ENCODE measurements at regions not wholly inside any gene's neighbourhood (a gene's known extent, or its start where the extent isn't known, plus 50 kb on each side); places are given as distances from the start of the nearest gene placed in this dataset.

DNA sequence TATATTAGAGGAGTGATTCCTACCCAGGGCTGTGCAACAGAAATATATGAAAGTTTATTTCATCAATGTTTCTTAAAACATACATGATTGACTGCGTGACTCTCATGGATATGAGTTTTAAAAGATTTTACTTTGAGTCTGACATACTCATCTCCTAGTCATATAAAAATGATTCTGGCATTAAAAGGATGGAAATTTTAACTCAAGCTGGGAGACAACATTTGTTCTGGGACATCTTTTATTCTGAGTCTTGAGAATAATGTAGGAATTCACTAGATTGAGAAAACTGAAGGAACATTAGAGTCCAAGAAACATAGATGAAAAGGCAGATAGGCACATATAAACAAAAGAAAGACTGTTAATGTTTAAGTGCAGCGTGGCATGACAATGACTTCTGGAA is 649.6 kb downstream of the SPRY1 start:
- TF ChIP-seq ZNF274 (IDR thresholded peaks at IDR 0.05; ENCODE audit: low read depth, low read length): no peak
- TF ChIP-seq SUZ12 (IDR thresholded peaks at IDR 0.05; ENCODE audit: extremely low read depth, insufficient read depth, insufficient read length): no peak
- no peak for TF ChIP-seq YY1 (IDR thresholded peaks at IDR 0.05; ENCODE audit: insufficient read depth, insufficient read length)
- DNase-seq (ENCODE audit: low read depth, low spot score): no peak
- Histone ChIP-seq H3K9ac (ENCODE audit: insufficient read length, low read depth) (no peak overlapping the region), H3K27me3 (ENCODE audit: insufficient read depth, insufficient read length) (no peaks in the 10 kb centered on the region), H3K4me1 (ENCODE audit: insufficient read depth, insufficient read length) (no peaks in the 10 kb centered on the region), H3K9me3 (ENCODE audit: insufficient read depth, low read length) (no peaks in the 10 kb centered on the region), H3K4me3 (ENCODE audit: insufficient read length, low read depth) (no peak overlapping the region), H3K36me3 (ENCODE audit: insufficient read depth, insufficient read length, low read length) (no peaks in the 10 kb centered on the region)

DNA sequence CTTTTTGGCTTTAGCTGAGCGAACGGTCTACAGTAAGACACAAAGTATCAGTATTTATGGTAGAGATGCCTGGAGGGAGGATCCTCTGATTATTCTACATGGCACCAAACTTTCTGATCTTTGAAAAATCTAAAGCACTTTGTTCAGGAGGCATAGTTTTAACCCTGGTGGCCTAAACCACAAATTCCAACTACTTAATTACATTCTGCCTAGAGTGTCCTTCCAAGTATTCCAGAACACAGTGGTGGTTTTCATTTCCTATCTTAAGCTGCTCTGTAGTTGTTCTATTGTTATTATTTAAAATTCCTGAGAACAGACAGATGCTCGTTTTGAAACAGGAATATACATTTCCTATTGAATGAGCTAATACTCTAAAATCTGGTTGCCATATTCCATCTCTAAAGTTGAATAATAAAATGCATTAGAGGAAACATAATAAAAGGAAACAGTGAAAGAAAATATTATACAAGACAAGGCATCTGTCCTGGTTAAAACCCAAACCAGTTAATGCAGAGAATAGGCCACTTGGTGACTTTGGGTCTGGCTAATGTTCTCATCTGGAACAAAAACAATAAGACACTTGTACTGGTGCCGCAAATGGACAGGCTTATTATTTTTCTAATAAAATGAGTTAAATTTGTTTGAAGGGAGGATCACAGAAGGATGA is 657.4 kb downstream of the SPRY1 start:
- Histone ChIP-seq H3K4me1 (ENCODE audit: insufficient read depth, insufficient read length) (no peaks in the 10 kb centered on the region), H3K36me3 (ENCODE audit: insufficient read depth, insufficient read length, low read length) (no peaks in the 10 kb centered on the region), H3K27me3 (ENCODE audit: insufficient read depth, insufficient read length) (no peaks in the 10 kb centered on the region), H3K9me3 (ENCODE audit: insufficient read depth, low read length) (no peaks in the 10 kb centered on the region), H3K9ac (ENCODE audit: insufficient read length, low read depth) (no peak overlapping the region), H3K4me3 (ENCODE audit: insufficient read length, low read depth) (no peak overlapping the region)
- TF ChIP-seq YY1 (IDR thresholded peaks at IDR 0.05; ENCODE audit: insufficient read depth, insufficient read length) (no peak), SUZ12 (IDR thresholded peaks at IDR 0.05; ENCODE audit: extremely low read depth, insufficient read depth, insufficient read length) (no peak), ZNF274 (IDR thresholded peaks at IDR 0.05; ENCODE audit: low read depth, low read length) (no peak)
- no peak for DNase-seq (ENCODE audit: low read depth, low spot score)

DNA sequence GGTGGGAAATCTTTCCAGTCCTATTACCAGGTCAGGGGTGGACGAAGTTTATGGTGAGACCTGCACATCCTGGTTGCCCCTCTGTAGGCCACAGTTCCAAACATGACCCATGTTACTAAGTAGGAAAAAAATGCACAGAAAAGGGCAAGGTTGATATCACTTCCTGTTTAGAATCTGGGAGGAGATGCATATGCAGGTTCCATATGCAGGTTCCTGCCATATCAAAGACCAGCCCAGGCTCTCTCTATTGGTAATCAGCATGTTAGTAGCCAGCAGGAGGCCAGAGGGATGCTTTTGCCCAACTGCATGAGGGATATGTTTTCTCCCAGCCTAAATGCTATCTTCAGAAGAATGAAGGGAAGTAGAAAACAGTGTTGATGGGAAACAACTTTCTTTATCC is 657.2 kb downstream of the ANKRD50 start:
- no peaks in the 10 kb centered on the region for H3K27me3 ChIP-seq (ENCODE audit: insufficient read depth, insufficient read length)
- DNase-seq (ENCODE audit: low read depth, low spot score): no peak
- no peaks in the 10 kb centered on the region for H3K9me3 ChIP-seq (ENCODE audit: insufficient read depth, low read length)
- H3K4me3 ChIP-seq (ENCODE audit: insufficient read length, low read depth): no peak overlapping the region
- H3K4me1 ChIP-seq (ENCODE audit: insufficient read depth, insufficient read length): no peaks in the 10 kb centered on the region
- H3K9ac ChIP-seq (ENCODE audit: insufficient read length, low read depth): no peak overlapping the region
- no peak for TF ChIP-seq YY1 (IDR thresholded peaks at IDR 0.05; ENCODE audit: insufficient read depth, insufficient read length)
- TF ChIP-seq SUZ12 (IDR thresholded peaks at IDR 0.05; ENCODE audit: extremely low read depth, insufficient read depth, insufficient read length): no peak
- no peak for TF ChIP-seq ZNF274 (IDR thresholded peaks at IDR 0.05; ENCODE audit: low read depth, low read length)
- no peaks in the 10 kb centered on the region for H3K36me3 ChIP-seq (ENCODE audit: insufficient read depth, insufficient read length, low read length)

DNA sequence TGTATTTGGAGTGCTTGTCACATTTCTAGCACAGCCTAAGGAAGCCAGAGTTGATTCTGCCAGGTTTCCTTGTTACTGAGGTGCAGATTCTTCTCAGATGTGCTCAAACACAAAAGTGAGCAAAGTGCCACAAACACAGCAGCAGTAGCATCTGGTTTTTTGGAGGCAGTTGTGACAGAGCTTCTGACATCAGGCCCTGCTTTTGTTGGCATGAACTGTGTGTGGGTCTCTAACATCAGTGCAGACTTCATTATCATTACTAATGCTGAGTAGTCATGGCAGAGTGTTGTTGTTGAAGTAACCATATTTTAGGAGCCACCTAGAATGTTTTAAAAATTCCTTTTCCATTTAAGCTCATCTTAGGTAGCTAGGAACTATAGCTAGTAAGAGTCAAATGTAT is 656.6 kb downstream of the ANKRD50 start:
- DNase-seq (ENCODE audit: low read depth, low spot score): no peak
- no peak for TF ChIP-seq ZNF274 (IDR thresholded peaks at IDR 0.05; ENCODE audit: low read depth, low read length)
- no peak for TF ChIP-seq SUZ12 (IDR thresholded peaks at IDR 0.05; ENCODE audit: extremely low read depth, insufficient read depth, insufficient read length)
- no peak for TF ChIP-seq YY1 (IDR thresholded peaks at IDR 0.05; ENCODE audit: insufficient read depth, insufficient read length)
- Histone ChIP-seq H3K4me3 (ENCODE audit: insufficient read length, low read depth) (no peak overlapping the region), H3K9me3 (ENCODE audit: insufficient read depth, low read length) (no peaks in the 10 kb centered on the region), H3K9ac (ENCODE audit: insufficient read length, low read depth) (no peak overlapping the region), H3K27me3 (ENCODE audit: insufficient read depth, insufficient read length) (no peaks in the 10 kb centered on the region), H3K4me1 (ENCODE audit: insufficient read depth, insufficient read length) (no peaks in the 10 kb centered on the region), H3K36me3 (ENCODE audit: insufficient read depth, insufficient read length, low read length) (no peaks in the 10 kb centered on the region)

DNA sequence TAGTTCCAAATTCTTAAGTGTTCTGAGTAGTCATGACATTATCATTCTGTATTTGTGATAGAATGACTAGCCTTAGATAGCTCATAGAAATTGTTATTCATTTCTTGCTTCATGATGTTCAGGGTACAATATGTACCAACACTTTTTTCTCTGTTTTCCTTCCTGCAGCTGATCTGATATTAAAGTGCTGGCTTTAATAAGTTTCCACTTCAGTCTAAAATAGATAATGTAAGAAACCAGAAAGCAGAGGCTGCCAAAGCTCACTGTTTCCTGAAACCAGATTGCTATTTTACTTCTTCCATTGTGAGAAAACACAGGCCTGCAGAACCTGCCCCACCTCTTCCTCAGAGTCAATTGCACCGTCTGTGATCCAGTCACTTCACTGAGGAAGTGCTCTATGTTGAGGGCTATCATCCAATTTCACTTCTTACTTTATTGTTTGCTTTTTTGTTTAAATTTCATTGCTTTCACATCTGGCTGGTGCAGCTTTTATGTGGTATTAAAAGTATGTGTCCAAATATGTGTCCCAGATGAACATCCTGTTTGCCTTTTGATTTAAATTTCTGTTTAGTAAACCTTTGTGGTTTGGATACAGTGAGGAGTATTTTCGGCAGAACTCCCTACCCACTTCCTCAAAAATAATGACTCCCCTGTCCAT is 652.1 kb downstream of the ANKRD50 start:
- no peaks in the 10 kb centered on the region for H3K27me3 ChIP-seq (ENCODE audit: insufficient read depth, insufficient read length)
- no peaks in the 10 kb centered on the region for H3K36me3 ChIP-seq (ENCODE audit: insufficient read depth, insufficient read length, low read length)
- H3K9ac ChIP-seq (ENCODE audit: insufficient read length, low read depth): no peak overlapping the region
- no peaks in the 10 kb centered on the region for H3K9me3 ChIP-seq (ENCODE audit: insufficient read depth, low read length)
- TF ChIP-seq SUZ12 (IDR thresholded peaks at IDR 0.05; ENCODE audit: extremely low read depth, insufficient read depth, insufficient read length) (no peak), YY1 (IDR thresholded peaks at IDR 0.05; ENCODE audit: insufficient read depth, insufficient read length) (no peak), ZNF274 (IDR thresholded peaks at IDR 0.05; ENCODE audit: low read depth, low read length) (no peak)
- no peak overlapping the region for H3K4me3 ChIP-seq (ENCODE audit: insufficient read length, low read depth)
- H3K4me1 ChIP-seq (ENCODE audit: insufficient read depth, insufficient read length): no peaks in the 10 kb centered on the region
- DNase-seq (ENCODE audit: low read depth, low spot score): no peak

DNA sequence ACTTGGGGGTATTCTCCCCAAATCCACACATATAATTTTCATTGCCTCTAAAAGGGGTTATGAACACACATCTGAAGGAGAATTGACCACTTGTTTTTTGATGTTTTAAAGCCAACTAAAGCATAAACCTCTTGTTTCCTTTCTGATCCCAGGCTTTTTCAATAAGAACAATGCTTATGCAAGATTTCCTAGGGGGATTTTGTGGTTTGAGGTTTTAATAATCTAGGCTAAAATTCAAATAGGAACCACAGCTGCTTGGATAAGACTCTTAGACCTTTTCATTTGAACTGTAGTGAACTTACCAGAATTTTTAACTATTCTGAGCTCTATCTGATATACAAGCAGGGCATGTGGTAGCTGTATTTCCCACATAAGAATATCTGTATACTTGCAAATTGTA is 651.1 kb downstream of the ANKRD50 start:
- no peak for TF ChIP-seq ZNF274 (IDR thresholded peaks at IDR 0.05; ENCODE audit: low read depth, low read length)
- TF ChIP-seq YY1 (IDR thresholded peaks at IDR 0.05; ENCODE audit: insufficient read depth, insufficient read length): no peak
- TF ChIP-seq SUZ12 (IDR thresholded peaks at IDR 0.05; ENCODE audit: extremely low read depth, insufficient read depth, insufficient read length): no peak
- Histone ChIP-seq H3K4me3 (ENCODE audit: insufficient read length, low read depth) (no peak overlapping the region), H3K27me3 (ENCODE audit: insufficient read depth, insufficient read length) (no peaks in the 10 kb centered on the region), H3K36me3 (ENCODE audit: insufficient read depth, insufficient read length, low read length) (no peaks in the 10 kb centered on the region), H3K4me1 (ENCODE audit: insufficient read depth, insufficient read length) (no peaks in the 10 kb centered on the region), H3K9ac (ENCODE audit: insufficient read length, low read depth) (no peak overlapping the region), H3K9me3 (ENCODE audit: insufficient read depth, low read length) (no peaks in the 10 kb centered on the region)
- DNase-seq (ENCODE audit: low read depth, low spot score): no peak

DNA sequence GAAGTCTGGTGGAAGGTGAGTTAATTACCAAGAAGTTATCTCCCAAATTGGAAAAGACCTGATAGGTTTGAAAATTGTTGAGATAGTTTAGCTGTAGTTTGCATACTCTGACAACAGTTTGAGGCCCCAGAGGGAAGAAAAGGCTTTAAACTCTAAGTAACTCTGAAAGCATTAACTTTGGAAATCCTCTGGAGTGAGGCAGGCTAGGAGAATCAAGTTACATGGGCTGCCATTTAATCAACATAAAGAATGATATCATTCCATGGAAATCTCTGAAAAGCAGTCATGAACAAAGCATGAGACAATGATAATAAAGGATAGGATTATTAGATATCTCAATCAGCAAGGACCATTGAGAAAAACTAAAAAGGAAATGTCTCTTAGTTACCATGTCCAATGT is 647.1 kb downstream of the ANKRD50 start:
- peaks cover 8% of the 10 kb centered on the region; the same call in 1 of the 2 replicates for H3K9me3 ChIP-seq (ENCODE audit: insufficient read depth, low read length)
- DNase-seq (ENCODE audit: low read depth, low spot score): no peak
- no peaks in the 10 kb centered on the region for H3K4me1 ChIP-seq (ENCODE audit: insufficient read depth, insufficient read length)
- TF ChIP-seq SUZ12 (IDR thresholded peaks at IDR 0.05; ENCODE audit: extremely low read depth, insufficient read depth, insufficient read length) (no peak), ZNF274 (IDR thresholded peaks at IDR 0.05; ENCODE audit: low read depth, low read length) (no peak), YY1 (IDR thresholded peaks at IDR 0.05; ENCODE audit: insufficient read depth, insufficient read length) (no peak)
- no peak overlapping the region for H3K4me3 ChIP-seq (ENCODE audit: insufficient read length, low read depth)
- H3K36me3 ChIP-seq (ENCODE audit: insufficient read depth, insufficient read length, low read length): no peaks in the 10 kb centered on the region
- H3K27me3 ChIP-seq (ENCODE audit: insufficient read depth, insufficient read length): no peaks in the 10 kb centered on the region
- no peak overlapping the region for H3K9ac ChIP-seq (ENCODE audit: insufficient read length, low read depth)

All from NT2/D1 (cell line).